ENCODE measurements at regions not wholly inside any gene's neighbourhood (a gene's known extent, or its start where the extent isn't known, plus 50 kb on each side); places are given as distances from the start of the nearest gene placed in this dataset.
A peak's percentile ranks its signal among the peaks of the same experiment; 100 is the strongest.

- no peak for TF ChIP-seq CTCF (conservative IDR thresholded peaks at IDR 0.05)
- TF ChIP-seq ZFX (IDR thresholded peaks at IDR 0.05), result no peak
- H3K27ac ChIP-seq, result no peak overlapping the region
Measured at GRCh38 chr12:115335594-115335993, 651.6 kb upstream of the TBX3 start.

- no peak overlapping the region for H3K27ac ChIP-seq
- TF ChIP-seq ZFX (IDR thresholded peaks at IDR 0.05) (no peak), CTCF (conservative IDR thresholded peaks at IDR 0.05) (no peak)
Measured at GRCh38 chr12:115335048-115335447, 651.1 kb upstream of the TBX3 start.

- TF ChIP-seq CTCF (conservative IDR thresholded peaks at IDR 0.05), result no peak
- TF ChIP-seq ZFX (IDR thresholded peaks at IDR 0.05), result no peak
- no peak overlapping the region for H3K27ac ChIP-seq
Measured at GRCh38 chr12:115332945-115333344, 649.0 kb upstream of the TBX3 start.

- peak overlapping the region; percentile 80 for H3K27ac ChIP-seq
- no peak for TF ChIP-seq ZFX (IDR thresholded peaks at IDR 0.05)
- no peak for TF ChIP-seq CTCF (conservative IDR thresholded peaks at IDR 0.05)
Measured at GRCh38 chr12:115325858-115326257, 641.9 kb upstream of the TBX3 start.

- no peak for TF ChIP-seq ZFX (IDR thresholded peaks at IDR 0.05)
- TF ChIP-seq CTCF (conservative IDR thresholded peaks at IDR 0.05), result no peak
Measured at GRCh38 chr12:115324949-115325593, 641.1 kb upstream of the TBX3 start.

GRCh38 chr12:115323223-115323905, 639.4 kb upstream of the TBX3 start:
- TF ChIP-seq ZFX (IDR thresholded peaks at IDR 0.05) (no peak), CTCF (conservative IDR thresholded peaks at IDR 0.05) (no peak)
- H3K27ac ChIP-seq, result no peak overlapping the region

More at GRCh38 chr12:115324949-115325593, 641.1 kb upstream of the TBX3 start:
- H3K27ac ChIP-seq, result no peak overlapping the region

- no peak overlapping the region for H3K27ac ChIP-seq
- TF ChIP-seq CTCF (conservative IDR thresholded peaks at IDR 0.05) (no peak), ZFX (IDR thresholded peaks at IDR 0.05) (no peak)
Measured at GRCh38 chr12:115322275-115322674, 638.3 kb upstream of the TBX3 start.

All from C4-2B (cell line).